ENCODE measurements at regions not wholly inside any gene's neighbourhood (a gene's known extent, or its start where the extent isn't known, plus 50 kb on each side); places are given as distances from the start of the nearest gene placed in this dataset.
"Not testable (repeated sequence)": the region's sequence is repeated elsewhere in the genome, so short reads cannot be mapped to it uniquely, and the experiment has no call there.

- DNase-seq (ENCODE audit: extremely low read depth, low read depth, low spot score), result no peak
These were observed 68.8 kb upstream of the IYD start for GRCh38 chr6:150299873-150300485.

GRCh38 chr6:150301846-150302519, 66.8 kb upstream of the IYD start:
- peak; percentile 20 for DNase-seq (ENCODE audit: extremely low read depth, low read depth, low spot score)

GRCh38 chr6:150302520-150303176, 66.2 kb upstream of the IYD start:
- DNase-seq (ENCODE audit: extremely low read depth, low read depth, low spot score), result no peak

GRCh38 chr6:150303256-150303655, 65.6 kb upstream of the IYD start:
- DNase-seq (ENCODE audit: extremely low read depth, low read depth, low spot score), result no peak

GRCh38 chr6:150304429-150304828, 64.4 kb upstream of the IYD start:
- no peak for DNase-seq (ENCODE audit: extremely low read depth, low read depth, low spot score)

GRCh38 chr6:150306290-150306689, 62.5 kb upstream of the IYD start:
- DNase-seq (ENCODE audit: extremely low read depth, low read depth, low spot score), result no peak

- DNase-seq (ENCODE audit: extremely low read depth, low read depth, low spot score), result no peak
These were observed 61.3 kb upstream of the IYD start for GRCh38 chr6:150307520-150307919.

GRCh38 chr6:150308812-150309645, 59.8 kb upstream of the IYD start:
- DNase-seq (ENCODE audit: extremely low read depth, low read depth, low spot score), result no peak

- DNase-seq (ENCODE audit: extremely low read depth, low read depth, low spot score), result no peak
These were observed 58.3 kb upstream of the IYD start for GRCh38 chr6:150310539-150310938.

- not testable (repeated sequence) for DNase-seq (ENCODE audit: extremely low read depth, low read depth, low spot score)
These were observed 57.5 kb upstream of the IYD start for GRCh38 chr6:150311149-150311944.

GRCh38 chr6:150312395-150312794, 56.4 kb upstream of the IYD start:
- DNase-seq (ENCODE audit: extremely low read depth, low read depth, low spot score), result no peak

- DNase-seq (ENCODE audit: extremely low read depth, low read depth, low spot score), result no peak
These were observed 55.8 kb upstream of the IYD start for GRCh38 chr6:150312844-150313584.

- no peak for DNase-seq (ENCODE audit: extremely low read depth, low read depth, low spot score)
These were observed 55.0 kb upstream of the IYD start for GRCh38 chr6:150313781-150314180.

GRCh38 chr6:150314230-150315188, 54.3 kb upstream of the IYD start:
- DNase-seq (ENCODE audit: extremely low read depth, low read depth, low spot score), result no peak

- no peak for DNase-seq (ENCODE audit: extremely low read depth, low read depth, low spot score)
These were observed 53.2 kb upstream of the IYD start for GRCh38 chr6:150315626-150316025.

- DNase-seq (ENCODE audit: extremely low read depth, low read depth, low spot score), result no peak
These were observed 51.9 kb upstream of the IYD start for GRCh38 chr6:150316936-150317335.
